Activated T-cell treated with anti-CD3 and anti-CD28 coated beads, Interleukin-2, amount 50 U/mL, for 1 hour (primary cell): ENCODE measurements at regions not wholly inside any gene's neighbourhood (a gene's known extent, or its start where the extent isn't known, plus 50 kb on each side); places are given as distances from the start of the nearest gene placed in this dataset.

Experiments used
- DNase-seq: peaks from one replicate; pipeline ENCODE4 v3.0.0-alpha.2; 2020

DNA sequence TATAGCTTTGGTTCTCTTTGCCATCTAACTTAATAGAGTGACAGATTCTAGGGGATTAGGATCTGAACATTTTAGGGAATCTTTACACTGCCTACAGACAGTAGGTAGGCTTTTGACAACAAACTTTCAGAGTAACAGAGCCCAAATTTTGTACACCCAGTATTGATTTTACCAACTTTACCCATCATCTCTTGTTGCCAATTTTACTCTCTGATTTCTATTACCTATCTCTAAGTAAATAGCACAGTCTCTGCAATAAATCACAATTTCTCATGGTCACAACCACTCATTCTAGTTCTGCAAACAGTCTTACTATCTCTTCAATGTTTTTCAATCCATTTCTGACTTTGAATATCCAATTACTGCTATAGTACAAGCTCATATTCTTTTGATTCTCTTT, 1097.6 kb upstream of the PHF14 start:
- DNase-seq: no peak

DNA sequence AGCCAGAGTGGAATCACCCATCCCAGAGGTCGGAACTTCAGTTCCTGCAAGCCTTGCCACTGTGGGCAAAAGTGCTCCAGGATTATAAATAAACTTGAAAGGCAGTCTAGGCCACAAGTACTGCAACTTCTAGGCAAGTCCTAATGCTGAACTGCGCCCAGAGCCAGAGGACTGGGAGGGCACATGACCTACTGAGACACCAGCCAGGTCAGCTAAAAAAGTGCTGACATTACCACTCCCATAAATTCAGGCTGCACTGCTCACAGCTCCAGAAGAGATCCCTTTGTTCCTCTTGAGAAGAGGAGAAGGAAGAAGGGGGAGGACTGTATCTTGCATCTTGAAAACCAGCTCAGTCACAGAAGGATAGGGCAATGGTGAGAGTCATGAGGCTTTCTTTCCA, 1084.1 kb upstream of the PHF14 start:
- DNase-seq: no peak

DNA sequence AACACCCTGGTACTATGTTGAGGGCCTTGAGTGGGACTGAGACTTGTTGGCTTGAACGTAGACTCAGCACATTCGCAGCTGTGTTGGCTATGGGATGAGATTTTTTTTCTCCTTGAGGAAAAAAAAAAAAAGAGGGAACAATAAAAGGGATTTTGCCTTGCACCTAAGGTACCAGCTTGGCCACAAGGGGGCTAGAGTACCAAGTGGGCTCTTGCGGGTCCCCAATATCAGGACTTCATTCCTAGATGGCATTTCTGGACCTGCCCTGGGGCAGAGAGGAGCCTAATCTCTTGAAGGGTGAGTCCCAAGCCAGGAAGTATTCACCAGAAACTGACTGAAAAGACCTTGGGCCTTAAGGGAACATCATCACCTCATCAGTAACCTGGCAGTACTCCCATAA, 1083.6 kb upstream of the PHF14 start:
- no peak for DNase-seq

DNA sequence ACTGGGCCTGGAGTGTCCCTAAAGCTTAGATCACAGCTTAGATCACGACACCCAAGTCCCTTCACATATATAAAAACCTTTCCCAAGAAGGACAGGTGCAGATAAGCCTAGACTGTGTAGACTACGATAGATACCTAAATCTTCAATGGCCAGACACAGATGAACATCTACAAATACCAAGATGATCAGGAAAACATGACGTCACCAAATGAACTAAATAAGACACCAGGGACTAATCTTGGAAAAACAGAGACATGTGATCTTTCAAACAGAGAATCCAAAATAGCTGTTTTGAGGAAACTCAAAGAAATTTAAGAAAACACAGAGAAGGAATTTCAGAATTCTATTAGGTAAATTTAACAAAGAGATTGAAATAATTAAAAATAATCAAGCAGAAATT, 1082.6 kb upstream of the PHF14 start:
- DNase-seq: no peak

DNA sequence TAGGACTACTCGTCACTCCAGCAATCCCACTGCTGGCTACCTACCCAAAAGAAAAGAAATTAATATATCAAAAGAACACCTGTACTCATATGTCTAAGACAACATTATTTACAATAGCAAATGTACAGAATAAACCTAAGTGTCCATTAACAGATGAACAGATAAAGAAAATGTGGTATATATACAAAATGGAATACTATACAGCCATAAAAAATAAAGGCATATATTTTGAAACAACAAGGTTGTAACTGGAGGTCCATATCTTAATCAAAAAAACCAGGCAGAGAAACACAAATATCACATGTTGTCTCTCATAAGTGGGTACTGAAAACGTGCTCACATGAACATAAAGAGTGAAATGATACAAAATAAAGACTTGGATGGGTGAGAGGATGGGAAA, 1073.3 kb upstream of the PHF14 start:
- DNase-seq: no peak

DNA sequence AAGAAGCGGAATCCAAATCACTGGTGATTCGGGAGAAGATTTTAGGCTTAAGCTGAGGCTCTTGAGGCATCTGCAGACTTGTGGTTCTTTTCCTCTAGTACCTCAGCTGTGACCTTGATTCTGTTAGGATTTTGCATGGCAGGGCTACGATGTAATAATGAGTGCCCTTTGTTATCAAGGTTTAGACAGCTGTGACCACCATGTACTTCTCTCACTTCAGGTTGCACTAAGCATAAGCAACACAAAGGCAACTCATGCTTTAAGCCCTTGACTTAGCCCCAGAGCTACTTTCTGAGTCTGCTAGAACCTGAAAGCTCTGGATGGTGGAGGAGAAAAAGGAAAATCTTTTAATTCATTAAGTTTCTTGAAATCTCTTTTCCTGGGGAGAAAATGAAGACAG, 1052.3 kb upstream of the PHF14 start:
- no peak for DNase-seq

DNA sequence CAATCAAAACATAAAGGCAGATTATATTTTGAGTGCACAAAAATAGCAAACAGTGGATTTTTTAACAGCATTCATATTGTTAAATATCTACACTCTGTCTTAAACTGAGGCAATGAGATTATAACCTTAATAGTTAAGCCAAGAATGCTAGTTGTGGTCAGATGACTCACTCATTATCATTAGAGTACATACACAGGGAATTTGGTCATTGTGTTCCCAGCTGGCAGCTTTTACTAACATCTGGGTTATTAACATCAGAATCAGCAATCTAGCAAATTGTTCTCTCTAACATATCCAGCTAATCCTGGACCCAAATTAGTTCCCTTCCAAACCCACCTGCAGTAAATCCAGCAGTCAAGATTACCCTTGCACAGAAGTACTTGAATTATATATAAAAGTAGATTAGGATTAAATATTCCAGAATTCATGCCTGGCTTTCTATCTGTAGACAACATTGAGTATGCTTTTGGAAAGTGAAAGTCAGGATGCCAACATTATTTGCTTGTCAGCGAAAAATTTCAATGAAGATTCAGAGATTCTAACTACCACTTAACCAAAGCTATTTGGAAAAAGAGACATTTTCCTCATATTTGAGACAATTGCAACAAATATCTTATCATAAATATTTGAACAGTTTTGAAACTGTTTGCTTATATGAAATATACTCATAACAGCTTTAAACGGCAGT, 1035.6 kb upstream of the PHF14 start:
- DNase-seq: no peak

DNA sequence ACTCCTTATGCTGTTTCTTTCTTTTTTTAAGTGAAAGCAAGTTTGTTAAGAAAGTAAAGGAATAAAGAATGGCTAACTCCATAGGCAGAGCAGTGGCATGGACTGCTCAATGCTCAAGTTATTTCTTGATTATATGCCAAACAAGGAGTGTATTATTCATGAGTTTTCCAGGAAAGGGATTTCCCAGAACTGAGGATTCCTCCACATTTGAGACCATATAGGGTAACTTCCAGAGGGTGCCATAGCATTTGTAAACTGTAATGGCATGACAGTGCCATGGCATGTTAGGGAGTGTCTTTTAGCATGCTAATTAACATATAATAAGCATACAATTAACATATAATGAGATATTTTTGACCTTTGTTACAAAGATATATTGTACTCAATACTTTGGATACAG, 1034.5 kb upstream of the PHF14 start:
- no peak for DNase-seq

DNA sequence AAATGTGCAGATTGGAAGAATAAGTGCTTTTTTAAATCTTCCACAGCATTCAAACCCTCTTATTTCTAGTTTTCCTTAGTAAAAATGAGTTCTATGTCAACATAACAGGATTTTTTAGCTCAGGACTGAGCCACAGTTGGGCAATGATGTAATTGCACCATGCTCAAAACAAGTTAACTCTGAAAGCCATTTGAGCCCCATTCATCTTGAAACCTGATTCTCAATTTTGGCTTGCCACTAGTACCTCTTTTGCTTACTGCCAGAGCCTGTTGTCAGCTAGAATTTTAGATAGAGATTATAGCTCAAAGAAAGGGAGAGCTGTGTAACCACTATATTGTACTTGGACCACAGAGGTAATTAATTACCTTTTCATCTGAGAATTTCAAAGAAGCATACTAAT, 1028.5 kb upstream of the PHF14 start:
- no peak for DNase-seq

DNA sequence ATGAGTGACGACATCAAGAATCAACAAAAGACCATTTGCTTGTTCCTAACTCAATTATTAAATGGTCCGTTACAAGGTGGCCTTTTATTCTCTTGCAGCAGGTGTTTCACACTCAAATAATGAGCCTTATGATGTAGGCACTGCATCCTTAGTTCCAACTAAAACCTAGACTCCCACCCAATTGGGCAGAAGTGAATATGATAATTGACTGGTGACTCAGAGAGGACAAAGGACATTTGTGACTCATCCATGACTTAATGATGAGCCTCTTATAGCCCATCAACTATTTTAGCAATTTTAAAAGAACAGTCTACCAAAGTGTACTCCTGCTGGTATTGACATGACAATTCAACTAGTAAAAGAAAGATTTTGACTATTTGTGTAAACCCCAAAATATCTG, 1027.8 kb upstream of the PHF14 start:
- no peak for DNase-seq

DNA sequence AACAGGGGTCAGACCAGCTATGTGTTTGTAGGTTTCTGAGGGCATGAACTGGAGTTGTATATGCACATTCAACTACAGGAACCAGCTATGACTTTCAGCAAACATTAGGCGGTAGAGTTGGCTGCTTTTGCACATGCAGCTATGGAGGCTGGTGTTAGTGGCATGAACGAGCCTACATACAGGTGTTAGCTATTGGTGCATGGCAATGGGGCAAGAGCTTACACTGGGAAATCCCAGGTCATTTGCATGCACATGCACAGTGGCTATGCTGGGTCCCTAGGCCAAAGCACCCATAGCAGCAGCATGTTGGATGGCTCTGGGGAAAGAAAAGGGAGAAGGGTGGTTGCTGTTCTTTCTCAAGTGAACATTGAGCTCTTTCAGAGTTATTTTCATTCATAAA, 1018.5 kb upstream of the PHF14 start:
- no peak for DNase-seq

DNA sequence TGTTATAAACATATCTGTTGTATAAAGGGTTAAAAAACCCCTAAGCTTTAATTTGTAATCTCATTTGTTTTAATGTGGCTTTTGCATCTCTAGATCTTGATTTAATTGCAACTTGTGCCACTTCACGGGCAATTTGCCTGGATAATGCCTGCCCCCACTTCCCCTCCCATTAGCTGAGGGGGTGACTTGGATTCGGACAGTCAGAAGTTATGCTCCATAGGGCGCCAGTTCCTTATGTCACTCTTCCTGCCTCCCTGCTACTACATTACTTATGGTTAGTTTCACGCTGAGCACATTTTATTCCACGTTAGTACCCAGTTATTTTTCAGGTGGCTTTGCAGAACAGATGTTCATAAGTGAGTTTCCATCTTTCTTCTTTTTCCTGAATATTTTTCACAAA, 1015.2 kb upstream of the PHF14 start:
- no peak for DNase-seq

DNA sequence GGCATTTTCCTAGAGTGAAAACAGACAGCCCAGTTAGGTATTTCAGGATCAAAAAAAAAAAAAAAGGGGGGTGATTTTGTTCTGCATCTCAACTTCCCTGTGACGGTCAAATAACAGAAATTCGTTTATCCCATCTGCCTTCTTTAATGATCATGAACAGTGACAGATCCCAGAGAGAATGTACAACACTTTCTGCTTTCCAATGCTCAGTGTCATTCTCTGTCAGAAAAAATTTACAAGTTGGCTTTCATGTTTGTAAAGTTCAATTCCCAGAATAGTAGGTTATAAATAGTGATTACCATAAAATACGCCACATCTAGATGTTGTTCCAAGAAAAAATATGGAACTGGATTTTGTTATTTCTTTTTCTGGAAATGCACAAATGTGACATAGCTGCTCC, 1013.2 kb upstream of the PHF14 start:
- no peak for DNase-seq

DNA sequence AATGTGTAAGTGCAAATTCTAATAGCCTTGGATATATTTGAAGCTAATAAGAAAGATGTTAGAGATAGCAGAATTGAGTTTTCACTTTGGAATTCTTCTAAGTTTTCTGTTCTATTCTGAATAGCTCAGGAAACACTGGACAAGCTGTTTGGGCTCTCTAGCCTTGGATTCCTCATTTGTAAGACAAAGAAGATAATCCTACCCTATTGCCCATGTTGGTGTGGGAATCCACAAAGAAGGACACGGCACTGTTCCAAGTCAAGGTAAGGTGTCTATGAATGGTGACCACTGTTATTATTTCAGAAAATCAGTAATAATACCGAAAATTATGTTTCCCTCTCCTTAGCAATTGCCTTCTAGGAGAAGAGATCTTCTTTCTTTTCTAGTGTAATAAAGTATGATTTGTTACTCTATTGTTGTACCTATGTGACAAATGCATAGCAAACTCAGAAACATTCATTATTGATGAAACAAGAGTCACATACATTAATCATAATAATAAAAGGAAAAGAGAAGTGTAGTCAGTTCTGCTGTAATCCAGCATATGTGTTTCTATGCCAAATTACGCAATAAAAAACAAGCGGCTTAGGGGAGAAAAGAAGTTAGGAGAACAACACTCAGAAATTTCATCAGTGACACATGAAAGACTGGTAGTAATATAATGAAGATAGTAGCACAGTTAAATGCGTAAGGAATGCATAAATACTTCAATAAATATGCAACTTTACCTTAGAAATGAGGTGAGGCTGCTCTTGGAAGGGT, 1012.3 kb upstream of the PHF14 start:
- DNase-seq: no peak

DNA sequence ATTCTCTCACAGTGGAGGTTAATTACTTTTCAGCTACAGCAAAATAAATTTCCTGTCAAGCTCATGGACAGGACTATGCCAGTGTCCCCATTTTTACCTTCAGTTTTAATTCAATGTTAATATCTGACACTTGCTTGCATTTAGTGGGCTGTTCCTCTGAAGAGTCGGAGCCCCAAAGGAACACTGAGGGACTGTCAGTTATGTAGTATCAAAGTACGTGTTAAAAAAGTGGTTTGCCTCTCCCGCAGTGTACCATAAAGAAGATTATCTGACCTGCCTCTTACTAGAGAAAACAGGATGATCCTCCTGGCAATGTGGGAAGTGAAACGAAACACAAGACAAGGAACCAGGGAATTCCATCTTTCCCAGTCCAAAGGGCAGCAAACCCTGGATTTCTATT, 1010.9 kb upstream of the PHF14 start:
- DNase-seq: no peak

DNA sequence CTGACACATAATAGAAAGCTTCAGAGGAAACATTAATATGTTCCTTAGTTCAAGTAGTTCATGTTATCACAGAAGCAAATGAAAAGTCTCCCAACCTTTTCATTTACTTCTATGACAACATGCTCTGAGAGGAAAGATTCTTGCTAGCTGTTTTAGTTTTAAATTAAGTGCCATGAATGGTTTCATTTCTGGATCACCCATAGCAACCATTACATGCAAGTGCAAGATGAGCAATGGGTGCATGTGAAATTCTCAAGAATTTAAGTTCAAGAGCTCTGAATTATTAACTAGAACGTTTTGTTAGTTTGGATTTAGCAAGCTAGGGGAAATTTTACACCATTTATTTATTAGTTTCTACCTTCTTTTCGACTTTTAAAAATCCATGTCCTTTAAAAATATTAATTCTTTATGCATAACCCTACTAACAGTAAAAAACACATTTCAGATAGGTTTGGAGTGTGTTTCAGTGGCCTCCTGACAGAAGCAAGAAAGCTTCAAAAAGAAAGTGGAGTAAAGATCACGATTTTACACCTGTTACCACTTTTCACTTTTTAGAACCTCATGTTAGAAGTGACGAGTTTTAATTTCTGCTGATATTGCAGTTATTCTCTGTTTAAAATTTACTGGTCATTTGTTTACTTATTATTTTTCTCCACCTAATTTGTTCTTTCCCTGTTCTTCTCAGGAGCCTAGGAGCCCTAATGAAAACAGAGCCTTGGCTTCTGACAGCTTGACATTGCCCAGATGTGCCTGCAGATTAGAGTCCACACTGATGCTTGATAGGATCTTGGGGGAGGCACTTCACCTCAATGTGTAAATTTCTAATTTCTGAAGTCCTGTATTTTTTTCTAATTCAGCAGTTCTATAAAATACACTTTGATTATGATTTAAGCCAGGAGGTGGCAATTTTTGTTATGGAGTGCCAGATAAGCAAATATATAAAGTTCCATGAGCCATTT, 995.3 kb upstream of the PHF14 start:
- DNase-seq: no peak

DNA sequence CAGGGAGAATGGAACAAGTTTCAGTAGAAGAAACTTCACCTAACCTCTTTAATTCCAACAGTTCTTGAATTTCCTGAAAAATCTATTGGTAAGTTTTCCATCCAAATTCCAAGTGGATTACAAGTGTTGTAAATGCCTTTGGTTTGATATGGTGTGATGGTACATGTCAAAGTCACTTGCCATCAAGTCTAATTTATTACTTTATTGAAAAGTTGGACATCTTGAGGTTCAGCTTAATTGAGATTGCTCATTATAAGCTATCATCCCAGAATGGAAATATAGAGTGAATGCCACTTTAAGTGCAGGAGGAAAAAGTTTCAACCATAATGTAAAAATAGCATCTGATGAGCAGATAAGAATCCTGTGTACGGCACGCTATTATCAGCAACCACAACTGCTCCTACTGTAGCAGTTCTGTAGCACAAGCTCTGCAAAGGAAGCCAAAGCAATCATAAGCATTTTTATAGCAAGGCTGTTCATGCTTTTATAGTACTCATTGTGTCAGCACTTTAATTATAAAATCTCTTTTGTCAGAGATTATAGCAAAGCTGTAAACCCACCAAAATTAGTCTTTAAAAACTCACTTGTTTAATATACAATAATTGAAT, 991.8 kb upstream of the PHF14 start:
- DNase-seq: no peak

DNA sequence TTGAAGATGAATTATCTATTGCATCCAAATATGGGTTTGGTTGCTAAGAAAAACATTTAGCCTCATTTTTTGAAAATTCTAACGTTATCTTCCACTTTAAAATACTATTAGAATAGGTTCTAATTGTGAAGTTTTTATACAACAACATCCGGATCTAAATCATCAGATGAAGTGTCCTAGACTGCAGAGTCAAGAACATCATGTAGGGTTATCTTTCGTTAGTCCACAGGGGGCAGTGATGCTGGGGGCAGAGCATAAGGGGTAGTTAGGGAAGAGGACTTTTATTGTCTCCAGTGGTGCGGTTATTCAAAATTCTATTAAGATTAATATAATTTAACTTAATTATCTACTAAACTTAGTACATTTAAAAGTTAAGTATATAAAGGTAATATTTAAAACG, 990.6 kb upstream of the PHF14 start:
- DNase-seq: no peak

DNA sequence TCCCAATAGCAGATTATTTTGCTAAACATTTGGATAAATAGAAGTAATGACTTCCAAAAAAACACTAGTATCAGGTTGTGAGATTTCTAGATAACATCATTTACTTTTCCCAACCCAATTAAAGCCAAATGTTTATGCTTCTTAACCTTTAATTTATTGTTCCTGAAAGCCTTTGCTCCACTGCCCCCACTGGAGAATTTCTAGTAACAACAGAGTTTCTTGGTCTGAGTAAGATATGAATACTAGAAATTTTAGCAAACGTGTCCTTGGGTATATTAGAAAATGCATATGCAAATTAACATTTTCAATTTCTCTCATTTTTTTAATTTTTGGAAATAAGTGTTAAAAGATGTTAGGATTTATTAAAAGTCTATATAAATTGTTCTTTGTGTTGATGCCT, 958.0 kb upstream of the PHF14 start:
- DNase-seq: no peak

DNA sequence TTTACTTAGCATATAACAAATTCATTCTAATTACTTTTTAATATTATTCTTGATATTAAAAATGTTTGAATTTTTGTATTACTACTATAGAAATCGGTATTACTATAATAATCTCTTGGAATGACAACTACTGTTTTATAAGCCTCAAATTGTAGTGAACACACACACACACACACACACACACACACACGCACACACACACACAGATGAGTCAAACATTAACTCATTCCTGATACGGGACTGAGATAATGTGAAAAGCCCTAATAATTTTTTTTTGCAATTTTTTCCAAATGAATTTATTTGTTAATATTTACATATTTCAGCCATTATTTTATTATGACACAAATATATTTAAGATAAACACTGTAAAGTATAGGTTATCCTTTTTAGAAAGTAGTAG, 951.2 kb upstream of the PHF14 start:
- DNase-seq: no peak

DNA sequence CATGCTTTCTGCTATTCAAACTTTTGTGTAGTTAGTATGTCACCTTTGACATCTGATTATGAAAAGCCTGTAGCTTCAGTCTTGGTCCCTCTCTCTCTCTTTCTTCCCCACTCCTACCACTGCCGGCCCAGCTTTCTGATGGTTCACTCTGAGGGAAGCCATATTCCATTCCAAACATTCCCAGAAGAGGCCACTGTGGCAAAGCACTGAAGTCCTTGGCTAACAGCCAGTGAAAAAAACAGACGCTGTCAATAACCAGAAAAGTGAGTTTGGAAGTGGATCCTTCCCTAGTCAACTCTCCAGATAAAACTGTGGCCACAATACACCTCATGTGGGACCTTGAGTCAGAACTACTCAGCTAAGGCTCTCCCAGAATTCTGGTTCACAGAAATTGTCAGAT, 950.7 kb upstream of the PHF14 start:
- DNase-seq: no peak

DNA sequence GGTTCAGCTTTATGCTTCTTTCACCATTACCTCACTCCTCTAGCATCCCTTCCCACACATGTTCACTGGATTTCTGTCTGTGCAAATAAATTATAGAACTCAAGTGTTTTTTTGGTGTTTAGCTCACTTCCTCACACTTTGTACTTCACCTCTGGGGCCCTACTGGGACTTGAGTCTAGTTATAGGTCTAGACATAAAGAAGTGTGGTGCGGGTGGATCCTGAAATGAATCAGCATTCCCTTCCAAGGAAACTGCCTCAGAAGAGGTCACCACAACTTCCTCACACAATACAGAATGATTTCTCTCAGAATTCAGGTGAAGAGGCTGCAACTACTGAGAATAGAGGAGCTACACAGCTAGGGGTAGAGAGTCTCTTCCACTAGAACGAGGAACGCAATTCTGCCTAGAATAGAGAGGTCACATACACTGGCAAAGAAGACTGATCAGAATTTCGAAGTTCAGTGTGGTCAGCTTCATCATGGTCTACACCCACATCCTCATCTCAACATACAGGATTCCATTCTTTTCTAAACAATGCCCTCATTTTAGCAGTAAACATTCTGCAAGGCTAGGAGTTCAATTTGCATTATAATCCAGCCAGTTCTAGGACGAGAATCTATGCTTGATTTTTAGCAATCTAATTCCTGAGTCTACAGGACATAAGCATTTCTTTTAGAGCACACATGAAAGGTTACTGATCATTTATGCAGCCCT, 938.7 kb upstream of the PHF14 start:
- DNase-seq: no peak

DNA sequence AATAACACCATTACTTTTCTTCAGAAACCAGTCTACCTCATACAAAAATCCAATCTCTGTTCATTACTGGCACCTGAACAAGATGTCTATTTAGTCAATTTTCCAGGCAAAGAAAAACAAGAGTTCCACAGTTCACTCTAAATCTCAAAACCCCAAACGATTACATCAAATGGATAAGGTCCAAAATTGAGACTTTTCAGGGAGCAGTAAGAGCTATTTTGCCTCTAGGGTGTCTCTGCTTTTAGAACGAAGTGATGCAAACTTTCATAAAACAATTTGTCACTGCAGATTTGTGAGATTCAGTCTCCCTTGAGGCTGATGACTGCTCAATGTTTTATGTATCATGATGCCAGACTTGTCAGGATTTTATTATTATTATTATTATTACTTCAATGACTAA, 937.0 kb upstream of the PHF14 start:
- DNase-seq: no peak
